Activated gamma-delta T cell treated with anti-CD3 and anti-CD28 coated beads, Interleukin-2, amount 50 U/mL, for 16 hours (primary cell): ENCODE measurements at regions not wholly inside any gene's neighbourhood (a gene's known extent, or its start where the extent isn't known, plus 50 kb on each side); places are given as distances from the start of the nearest gene placed in this dataset.

ENCODE experiments used
- DNase-seq: peaks from one replicate; pipeline ENCODE4 v3.0.0-alpha.2; 2020; ENCODE audit warnings: low read depth

DNA sequence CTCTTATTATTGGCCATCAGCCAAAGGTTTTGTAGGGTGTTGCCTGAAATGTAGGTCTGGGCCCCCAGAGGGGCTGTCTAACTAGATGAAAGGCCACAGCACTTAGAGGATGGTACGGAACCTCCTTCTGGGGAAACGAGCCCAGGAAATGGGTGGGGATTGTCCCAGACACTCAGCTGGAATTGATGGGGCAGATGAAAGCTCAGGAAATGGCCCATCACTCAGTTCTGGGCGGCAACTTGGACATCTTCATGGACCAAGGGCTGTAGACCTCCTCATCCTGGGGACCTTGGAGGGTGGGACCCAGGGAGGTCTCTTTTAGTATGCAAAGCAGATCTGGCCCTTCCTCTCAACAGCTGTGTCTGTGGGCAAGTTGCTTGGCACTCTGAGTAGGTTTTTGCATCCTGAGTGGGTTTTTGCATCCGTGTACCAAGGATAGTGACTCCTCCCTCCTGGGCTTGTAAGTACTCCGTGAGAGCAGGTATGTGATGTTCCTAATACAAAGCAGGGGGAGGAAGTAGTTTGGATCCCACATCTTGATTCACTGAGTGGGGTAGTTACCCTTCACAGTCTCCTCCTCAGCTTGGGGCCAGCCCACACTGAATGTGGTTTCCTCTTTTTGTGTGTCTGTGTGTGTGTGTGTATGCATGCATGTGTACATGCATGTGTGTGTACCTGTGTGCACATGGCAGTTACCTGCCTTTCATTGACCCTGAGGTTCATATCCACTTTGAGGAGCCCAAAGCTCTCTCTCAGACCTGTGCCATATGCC is 292.0 kb downstream of the RPLP1 start:
- no peak for DNase-seq

GRCh38 chr15:69747193-69747592 is 294.6 kb downstream of the RPLP1 start:
- DNase-seq: no peak

DNA sequence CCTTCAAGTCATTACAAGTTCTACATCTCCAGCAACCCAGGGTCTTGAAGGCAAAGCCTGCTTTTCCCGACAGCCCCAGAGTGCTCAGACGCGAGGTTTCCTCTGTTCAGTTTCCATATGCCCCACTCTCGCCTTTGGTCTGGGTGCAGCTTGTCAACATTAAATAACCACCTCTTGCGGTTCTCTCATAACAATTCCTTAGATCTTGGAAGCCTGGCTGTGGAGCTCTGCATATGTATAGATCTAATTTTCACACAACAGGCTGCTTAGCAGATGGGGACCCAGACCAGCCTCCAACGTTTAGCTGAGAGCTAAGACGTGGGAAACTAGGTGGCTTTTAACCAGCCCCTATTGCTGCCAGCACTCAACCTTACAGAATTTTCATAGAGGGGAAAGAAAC is 295.5 kb downstream of the RPLP1 start:
- DNase-seq: no peak

GRCh38 chr15:69748576-69749185 is 296.1 kb downstream of the RPLP1 start:
- no peak for DNase-seq

- DNase-seq: no peak
These were observed 296.7 kb downstream of the RPLP1 start for GRCh38 chr15:69749274-69749673.

DNA sequence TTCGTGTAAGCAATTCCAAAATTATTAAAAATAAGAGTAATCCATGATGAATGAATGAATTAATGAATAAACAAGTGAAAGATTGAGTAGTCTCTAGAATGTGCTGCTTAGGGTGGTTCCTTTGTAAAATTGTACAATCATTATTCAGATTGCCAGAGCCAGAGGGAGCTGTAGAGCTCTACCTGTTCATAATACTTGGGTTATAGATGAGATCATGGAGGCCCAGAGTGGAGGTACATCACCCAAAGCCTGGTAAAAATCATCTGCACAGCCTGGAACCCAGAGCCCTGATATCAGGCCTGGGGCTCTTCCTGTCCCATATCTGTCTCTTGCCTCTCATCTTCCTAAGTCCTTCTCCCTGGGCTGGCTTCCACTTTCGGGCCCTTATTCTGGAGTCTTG is 297.2 kb downstream of the RPLP1 start:
- no peak for DNase-seq

DNA sequence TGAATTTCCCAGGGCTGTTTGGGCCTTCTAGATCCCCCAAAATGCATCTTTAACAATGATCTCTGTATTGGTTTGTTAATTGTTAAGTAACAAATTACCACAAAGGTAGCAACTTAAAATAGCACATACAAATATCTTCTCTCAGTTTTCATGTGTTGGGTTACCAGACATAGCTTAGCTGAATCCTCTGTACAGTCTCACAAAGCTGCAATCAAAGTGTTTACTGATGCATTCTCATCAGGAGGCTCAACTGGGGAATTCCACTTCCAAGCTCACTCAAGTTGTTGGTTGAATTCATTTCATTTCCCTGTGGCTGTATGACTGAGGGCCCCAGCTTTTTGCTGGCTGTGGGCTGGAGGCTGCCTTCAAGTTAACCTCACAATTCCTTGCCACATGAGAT is 297.6 kb downstream of the RPLP1 start:
- DNase-seq: no peak

GRCh38 chr15:69751147-69751546 is 298.5 kb downstream of the RPLP1 start:
- no peak for DNase-seq

- DNase-seq: no peak
These were observed 298.9 kb downstream of the RPLP1 start for GRCh38 chr15:69751566-69751965.

DNA sequence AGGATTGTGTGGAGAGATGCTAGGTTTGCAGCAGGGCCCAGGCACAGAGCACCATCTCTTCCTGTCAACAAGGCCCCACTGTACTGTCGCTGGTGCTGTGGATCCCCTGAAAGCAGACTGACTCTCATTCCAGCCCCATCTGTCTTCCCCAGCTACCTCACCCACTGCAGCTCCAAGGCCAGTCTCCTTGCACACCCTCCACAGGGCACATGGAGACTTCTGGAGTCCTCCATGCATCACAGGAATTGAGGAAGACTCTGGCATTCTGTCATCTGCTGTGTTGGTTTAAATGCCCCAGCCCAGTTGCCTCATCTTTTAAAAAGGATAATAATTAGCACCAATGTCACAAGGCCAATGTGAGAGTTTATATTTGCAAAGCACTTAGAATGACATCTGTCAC is 301.2 kb downstream of the RPLP1 start:
- DNase-seq: no peak

GRCh38 chr15:69754313-69754712 is 301.7 kb downstream of the RPLP1 start:
- no peak for DNase-seq

DNA sequence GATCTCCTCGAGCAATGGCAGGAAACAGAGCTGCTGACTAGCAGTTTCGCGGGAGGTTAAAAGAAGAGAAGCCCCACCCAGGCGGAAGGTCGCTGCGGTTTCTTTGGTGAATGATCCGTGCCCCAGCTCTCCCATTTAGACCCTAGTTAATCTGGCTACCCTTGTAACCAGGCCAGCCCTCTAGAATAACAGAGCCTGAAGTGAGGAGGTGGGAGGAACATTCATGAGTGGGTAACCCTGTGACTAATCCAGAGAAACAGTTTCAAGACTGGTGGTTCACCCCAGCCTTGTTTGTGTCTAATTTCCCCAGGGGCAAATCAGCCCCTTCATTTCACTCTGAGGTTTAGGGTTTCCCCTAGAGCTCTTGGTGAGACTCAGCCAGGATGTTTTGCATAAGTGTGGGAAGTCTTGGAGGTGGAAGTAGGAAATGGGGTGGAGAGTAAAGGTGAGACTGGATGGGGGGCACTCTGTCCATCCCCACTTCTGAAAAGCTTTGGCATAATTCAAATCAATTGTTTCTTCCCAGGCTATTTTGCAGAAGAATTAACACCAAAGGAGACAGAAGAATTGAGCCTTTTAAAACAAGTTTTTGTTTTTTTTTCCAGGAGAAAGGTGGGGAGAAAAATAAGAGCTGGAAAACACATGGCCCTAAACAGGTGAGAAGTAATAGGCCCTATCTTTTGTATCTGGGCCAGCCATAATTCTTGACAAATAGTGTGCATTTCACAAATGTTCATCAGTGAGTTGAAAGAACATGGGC is 303.1 kb downstream of the RPLP1 start:
- peak; percentile 69 for DNase-seq

- no peak for DNase-seq
These were observed 303.8 kb downstream of the RPLP1 start for GRCh38 chr15:69756440-69756839.

- peak; percentile 43 for DNase-seq
These were observed 304.6 kb downstream of the RPLP1 start for GRCh38 chr15:69757186-69757585.

DNA sequence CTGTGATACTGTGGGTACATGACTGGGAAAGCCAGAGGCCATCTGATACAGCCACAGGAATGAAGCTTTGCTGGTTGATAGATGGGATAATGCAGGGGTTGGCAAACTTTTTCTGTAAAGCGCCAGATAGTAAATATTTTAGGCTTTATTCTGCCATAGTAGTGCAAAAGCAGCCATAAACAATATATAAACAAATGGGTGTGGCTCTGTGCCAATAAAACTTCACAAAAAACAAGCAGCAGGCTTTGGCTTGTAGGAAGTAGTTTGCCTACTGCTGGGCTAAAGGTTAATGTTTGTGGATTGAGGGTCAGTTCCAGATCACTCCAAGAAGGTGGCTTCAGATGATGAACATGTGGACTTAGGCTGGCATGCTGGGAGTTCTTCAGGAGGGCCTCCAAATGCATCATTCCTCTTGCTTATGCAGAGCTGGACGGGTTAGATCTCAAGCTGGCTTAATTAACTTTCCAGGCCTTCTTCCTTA is 305.7 kb downstream of the RPLP1 start:
- no peak for DNase-seq

GRCh38 chr15:69758810-69759790 is 306.5 kb downstream of the RPLP1 start:
- peak; percentile 82 for DNase-seq

DNA sequence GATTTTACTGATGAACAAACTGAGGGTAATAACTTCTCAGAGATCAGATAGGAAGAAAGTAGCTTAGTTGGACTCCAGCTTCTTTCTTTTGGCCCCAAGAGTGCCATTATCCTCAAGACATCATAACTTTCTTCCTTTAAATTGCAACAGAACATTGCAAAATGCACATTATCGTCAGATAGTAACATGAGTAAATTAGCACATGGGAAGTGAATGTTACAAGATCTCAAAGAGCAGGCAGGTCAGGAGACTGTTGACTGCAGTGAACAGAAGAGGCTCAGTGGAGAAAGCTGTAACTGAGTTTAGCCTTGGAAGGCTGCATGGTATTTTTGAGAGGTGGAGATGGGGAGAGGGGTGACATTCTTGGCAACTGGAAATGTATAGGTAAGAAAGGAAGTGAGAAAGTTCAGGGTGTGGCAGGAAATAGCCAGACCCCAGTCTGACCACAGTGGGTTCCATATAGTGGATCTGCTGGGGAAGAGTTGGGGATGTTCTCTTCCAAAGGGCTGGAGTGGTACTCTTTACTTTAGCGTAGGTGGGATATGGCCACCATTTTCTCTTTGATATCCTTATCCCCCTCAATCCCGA is 307.7 kb downstream of the RPLP1 start:
- no peak for DNase-seq

DNA sequence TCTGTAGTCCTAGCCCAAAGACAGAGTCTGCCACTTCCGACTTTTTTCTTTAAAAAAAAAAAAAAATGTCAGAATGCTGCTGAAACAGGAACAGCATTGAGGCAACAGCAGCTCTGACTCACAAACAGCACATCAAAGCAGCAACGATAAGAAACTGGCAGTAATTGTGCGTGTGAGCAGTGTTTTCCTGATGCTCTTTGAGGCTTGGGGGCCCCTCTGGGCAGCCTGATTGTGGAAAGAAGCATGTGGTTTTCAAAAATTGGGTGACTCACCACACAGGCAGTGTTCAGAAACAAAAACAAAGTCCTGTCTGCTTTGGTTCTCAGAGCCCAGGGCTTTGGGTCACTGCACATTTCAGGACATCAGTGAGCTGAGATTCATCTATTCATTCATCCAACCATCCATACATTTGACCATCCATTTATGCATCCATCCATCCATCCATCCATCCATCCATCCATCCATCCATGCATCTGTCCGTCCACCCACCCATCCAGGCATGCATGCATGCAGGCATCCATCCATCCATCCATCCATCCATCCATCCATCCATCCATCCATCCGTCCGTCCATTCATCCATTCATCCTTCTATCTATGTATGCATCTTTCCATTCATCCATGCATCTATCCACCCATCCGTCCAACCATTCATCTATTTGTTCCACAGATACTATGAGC is 308.4 kb downstream of the RPLP1 start:
- peak; percentile 76 for DNase-seq

- no peak for DNase-seq
These were observed 309.9 kb downstream of the RPLP1 start for GRCh38 chr15:69762373-69763148.

DNA sequence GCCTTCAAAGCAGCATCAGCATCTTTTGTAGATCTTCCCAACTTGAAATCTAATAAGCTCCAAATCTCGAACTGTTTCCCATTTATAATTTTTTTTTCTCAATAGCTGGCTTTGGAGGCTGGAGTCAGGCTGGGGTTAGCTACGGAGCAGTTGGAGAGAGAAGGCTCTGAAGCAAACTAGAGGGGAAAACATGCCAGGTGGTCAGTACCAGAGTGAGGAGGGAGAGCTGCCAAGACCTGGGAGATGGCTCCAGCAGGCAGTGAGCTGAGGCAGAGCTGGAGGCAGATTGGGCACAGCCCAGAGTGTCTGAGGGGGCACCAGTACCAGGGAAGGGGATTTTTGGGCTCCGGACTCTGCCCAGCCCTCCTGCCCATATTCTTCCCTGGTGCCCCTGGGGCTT is 311.2 kb downstream of the RPLP1 start:
- no peak for DNase-seq
